ENCODE measurements at regions not wholly inside any gene's neighbourhood (a gene's known extent, or its start where the extent isn't known, plus 50 kb on each side); places are given as distances from the start of the nearest gene placed in this dataset.

DNA sequence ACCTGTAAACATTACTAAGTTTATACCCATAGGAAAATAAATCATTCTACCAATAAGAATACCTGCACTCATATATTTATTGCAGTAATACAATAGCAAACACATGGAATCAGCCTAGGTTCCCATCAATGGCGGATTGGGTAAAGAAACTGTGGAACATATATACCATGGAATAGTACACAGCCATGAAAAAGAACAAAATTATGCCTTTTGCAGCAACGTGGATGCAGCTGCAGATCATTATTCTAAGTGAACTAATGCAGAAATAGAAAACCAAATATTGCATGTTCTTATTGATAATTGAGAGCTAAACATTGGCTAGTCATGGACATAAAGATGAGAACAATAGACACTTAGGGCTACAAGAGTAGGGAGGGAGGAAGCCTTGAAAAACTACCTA is 667.4 kb upstream of the WWC1 start:
- Histone ChIP-seq H2AFZ (ENCODE audit: low read depth, low read length) (no peak overlapping the region), H3F3A (ENCODE audit: insufficient read depth, low read length, poor library complexity, severe bottlenecking) (no peaks in the 10 kb centered on the region), H3K9ac (ENCODE audit: low read length) (no peak overlapping the region), H3K36me3 (ENCODE audit: insufficient read depth, low read length) (no peaks in the 10 kb centered on the region), H3K4me2 (ENCODE audit: low read length) (no peak overlapping the region), H3K9me3 (ENCODE audit: low read length) (no peaks in the 10 kb centered on the region), H4K20me1 (ENCODE audit: insufficient read depth) (no peaks in the 10 kb centered on the region), H3K79me2 (replicated peaks; ENCODE audit: insufficient read depth, low read length) (no peaks in the 10 kb centered on the region), H3K27me3 (ENCODE audit: insufficient read depth, low read depth, low read length) (no peaks in the 10 kb centered on the region), H3K4me3 (ENCODE audit: low read length) (no peak overlapping the region), H3K9me2 (ENCODE audit: insufficient read depth, low read length) (no peaks in the 10 kb centered on the region), H3K27ac (ENCODE audit: low read length) (no peak overlapping the region)
- no peak for TF ChIP-seq EZH2 (IDR thresholded peaks at IDR 0.05; ENCODE audit: borderline replicate concordance, insufficient read depth, low read length, poor library complexity, severe bottlenecking)
- TF ChIP-seq SMC3 (conservative IDR thresholded peaks at IDR 0.05; ENCODE audit: poor library complexity): no peak
- TF ChIP-seq REST (IDR thresholded peaks at IDR 0.05; ENCODE audit: borderline replicate concordance): no peak
- no peak for TF ChIP-seq TAF1 (IDR thresholded peaks at IDR 0.05; ENCODE audit: low read depth)
- no peak for TF ChIP-seq POLR2AphosphoS5 (IDR thresholded peaks at IDR 0.05)
- TF ChIP-seq MXI1 (conservative IDR thresholded peaks at IDR 0.05; ENCODE audit: poor library complexity, severe bottlenecking): no peak
- TF ChIP-seq EP300 (conservative IDR thresholded peaks at IDR 0.05; ENCODE audit: poor library complexity, severe bottlenecking): no peak
- TF ChIP-seq CTCF (IDR thresholded peaks at IDR 0.05; ENCODE audit: poor library complexity, severe bottlenecking): no peak
- no peak for TF ChIP-seq RAD21 (conservative IDR thresholded peaks at IDR 0.05)

DNA sequence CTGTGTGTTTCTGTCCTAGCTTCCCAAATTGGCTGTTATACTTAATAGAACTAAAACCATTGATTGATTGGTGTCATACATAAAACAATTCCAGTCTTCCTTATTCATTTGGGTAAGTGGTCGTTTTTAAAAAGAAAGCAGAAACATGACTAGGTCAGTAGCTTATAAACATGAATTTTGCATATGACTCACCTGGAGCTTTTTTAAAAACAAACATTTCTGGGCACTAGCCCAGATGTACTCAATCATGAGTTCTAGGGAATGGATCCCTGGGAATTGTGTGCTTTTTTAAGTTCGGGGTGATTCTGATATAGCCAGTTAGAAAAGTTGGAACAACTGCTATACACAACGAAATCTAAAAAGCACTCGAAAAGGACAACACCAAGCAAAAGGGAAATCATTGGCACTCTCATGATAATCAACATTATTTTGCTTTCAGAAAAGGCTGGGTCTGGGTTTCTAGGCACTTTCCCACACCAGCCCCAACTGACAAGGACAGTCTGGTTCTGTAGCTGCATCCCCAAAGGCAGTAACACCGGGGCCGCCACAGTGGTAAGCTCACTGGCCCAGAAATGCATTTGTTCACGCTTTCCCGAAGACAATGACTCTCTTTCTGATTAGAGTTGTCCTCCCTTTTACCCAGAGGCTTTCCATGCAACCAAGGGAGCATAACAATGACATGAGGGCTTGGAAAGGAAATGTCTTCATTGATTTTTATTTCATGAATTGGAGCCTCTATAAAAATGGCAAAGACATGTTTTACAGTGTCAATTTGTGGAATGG is 664.9 kb upstream of the WWC1 start:
- H3K36me3 ChIP-seq (ENCODE audit: insufficient read depth, low read length): no peaks in the 10 kb centered on the region
- H4K20me1 ChIP-seq (ENCODE audit: insufficient read depth): no peaks in the 10 kb centered on the region
- no peaks in the 10 kb centered on the region for H3K79me2 ChIP-seq (replicated peaks; ENCODE audit: insufficient read depth, low read length)
- no peak overlapping the region for H3K27ac ChIP-seq (ENCODE audit: low read length)
- no peak for TF ChIP-seq CTCF (IDR thresholded peaks at IDR 0.05; ENCODE audit: poor library complexity, severe bottlenecking)
- no peak for TF ChIP-seq TAF1 (IDR thresholded peaks at IDR 0.05; ENCODE audit: low read depth)
- TF ChIP-seq EP300 (conservative IDR thresholded peaks at IDR 0.05; ENCODE audit: poor library complexity, severe bottlenecking): no peak
- no peak for TF ChIP-seq REST (IDR thresholded peaks at IDR 0.05; ENCODE audit: borderline replicate concordance)
- no peaks in the 10 kb centered on the region for H3K9me3 ChIP-seq (ENCODE audit: low read length)
- H3K9me2 ChIP-seq (ENCODE audit: insufficient read depth, low read length): no peaks in the 10 kb centered on the region
- no peaks in the 10 kb centered on the region for H3F3A ChIP-seq (ENCODE audit: insufficient read depth, low read length, poor library complexity, severe bottlenecking)
- no peak overlapping the region for H2AFZ ChIP-seq (ENCODE audit: low read depth, low read length)
- H3K4me2 ChIP-seq (ENCODE audit: low read length): no peak overlapping the region
- H3K4me3 ChIP-seq (ENCODE audit: low read length): no peak overlapping the region
- H3K27me3 ChIP-seq (ENCODE audit: insufficient read depth, low read depth, low read length): no peaks in the 10 kb centered on the region
- H3K9ac ChIP-seq (ENCODE audit: low read length): no peak overlapping the region
